ENCODE measurements at regions not wholly inside any gene's neighbourhood (a gene's known extent, or its start where the extent isn't known, plus 50 kb on each side); places are given as distances from the start of the nearest gene placed in this dataset.

DNA sequence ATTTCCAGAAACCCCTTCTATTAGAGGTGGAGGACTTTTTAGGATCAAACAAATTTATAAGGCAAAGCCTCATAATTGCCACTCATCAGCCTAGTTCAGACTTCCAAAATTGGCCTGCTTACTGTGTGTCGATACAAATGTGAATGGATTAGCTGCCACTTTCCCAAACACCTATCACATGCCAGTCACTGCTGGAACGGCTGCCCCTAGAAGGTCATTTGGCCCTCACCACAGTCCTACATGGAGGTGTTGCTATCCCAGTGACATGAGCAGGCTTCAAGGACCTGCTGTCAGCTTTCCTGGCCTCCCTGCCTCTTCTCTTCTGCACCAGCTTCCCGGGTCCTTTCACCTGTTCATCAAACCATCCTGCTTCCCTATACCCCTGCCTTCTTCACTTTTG is 279.2 kb upstream of the SKOR2 start:
- DNase-seq, result no peak

DNA sequence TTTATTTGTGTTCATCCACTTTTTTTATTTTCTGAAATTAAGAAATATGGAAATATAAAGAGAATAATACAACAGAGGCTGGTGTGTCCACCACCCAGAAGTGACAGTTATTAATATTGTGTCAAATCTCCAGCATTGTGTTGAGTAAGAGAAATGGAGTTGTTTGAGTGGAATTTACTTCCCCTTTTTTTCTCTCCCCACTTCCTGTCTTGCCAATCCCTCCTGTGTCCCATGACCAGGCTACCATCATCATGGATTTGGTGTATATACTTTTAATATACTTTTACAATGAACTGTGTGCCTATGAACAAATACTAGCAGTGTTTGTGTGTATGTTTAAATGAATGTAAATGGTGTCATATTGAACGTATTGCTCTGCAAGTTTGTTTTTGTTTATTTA is 276.9 kb upstream of the SKOR2 start:
- no peak for DNase-seq

DNA sequence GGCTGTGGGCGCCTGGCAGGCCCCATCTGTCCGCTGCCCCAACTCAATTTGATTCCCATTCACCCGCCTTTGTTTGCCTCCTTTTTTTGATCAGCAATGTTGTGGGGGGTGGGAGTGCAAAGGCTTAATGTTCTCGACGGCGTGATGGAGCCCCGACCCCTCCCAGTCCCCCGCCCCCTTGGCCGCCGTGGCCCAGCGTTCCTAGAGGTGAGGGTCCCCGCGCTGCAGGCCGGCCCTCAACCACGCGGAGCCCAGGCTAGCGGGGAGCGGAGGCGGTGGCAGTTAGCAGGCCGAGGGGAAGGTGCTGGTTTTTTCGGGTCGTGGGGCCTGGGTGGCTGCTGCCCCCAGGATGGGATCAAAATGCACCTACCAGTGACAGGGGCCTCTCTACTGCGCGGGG is 274.7 kb upstream of the SKOR2 start:
- DNase-seq, result no peak

DNA sequence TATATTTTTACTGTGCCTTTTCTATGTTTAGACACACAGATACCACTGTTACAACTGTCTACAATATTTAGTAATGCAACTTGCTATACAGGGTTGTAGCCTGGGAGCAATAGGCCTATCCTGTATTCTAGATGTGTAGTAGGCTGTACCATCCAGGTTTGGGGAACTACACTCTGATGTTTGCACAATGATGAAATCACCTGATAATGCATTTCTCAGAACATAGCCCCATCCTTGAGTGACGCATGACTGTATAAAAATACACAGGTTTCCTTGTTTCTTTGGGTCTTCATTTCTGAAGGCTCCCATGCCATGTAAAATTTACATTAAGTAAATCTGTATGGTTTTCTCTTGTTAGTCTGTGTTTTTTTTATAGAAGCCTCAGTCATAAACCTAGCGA is 270.9 kb upstream of the SKOR2 start:
- DNase-seq, result no peak

DNA sequence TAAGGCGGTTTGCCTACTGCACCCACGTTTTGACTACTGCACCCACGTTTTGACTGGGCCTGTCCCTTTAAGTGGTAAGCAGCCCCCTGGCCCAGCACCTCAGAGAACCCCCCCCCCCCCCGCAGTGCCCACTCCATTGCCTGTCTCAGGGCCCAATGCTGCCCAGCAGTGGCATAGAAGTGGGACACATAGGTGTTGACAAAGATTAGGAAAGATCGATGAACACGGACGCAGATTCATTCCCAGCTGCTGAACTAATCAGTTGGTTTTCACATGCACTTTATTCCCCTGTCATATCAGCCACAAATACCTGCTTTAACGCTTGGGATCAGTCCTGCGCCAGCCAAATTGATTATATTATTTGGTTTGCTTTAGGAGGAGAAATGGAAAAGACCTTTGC is 268.8 kb upstream of the SKOR2 start:
- DNase-seq, result no peak

DNA sequence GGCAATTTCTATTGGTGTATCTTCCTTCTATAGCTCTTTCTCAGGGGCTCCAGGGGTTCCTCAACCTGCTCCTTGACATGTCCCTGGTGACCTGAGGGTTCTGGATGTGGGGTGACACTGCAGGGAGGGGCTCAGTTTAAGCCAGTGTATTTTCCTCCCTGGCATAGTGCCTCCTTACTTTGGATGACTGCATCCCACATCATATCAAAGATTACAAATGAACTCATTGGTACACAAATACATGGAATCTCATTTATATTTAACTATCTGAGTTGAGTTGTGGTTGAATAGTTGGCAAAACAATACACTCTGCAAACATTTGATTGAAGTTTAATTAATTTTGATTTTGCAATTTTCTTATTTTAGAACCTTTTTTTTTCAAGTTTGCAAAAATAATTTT is 268.2 kb upstream of the SKOR2 start:
- DNase-seq, result no peak

DNA sequence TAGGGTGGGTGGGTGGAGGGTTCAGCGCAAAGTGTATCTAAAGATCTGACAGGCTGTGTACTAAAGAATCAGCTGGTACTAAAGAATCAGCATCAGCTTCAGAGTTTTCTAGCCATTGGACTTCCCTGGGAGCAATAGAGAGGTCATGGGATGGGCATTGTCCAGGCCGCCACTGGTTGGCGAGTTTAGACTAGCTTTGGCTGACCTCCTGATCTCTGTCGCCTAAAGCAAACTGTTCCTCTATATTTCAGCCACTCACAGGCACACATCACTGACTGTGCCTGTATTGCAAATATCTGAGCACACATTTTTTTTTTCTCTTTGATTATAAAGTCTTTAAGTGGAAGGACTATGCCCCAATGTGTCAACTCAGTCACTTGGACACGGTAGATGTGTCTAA is 267.8 kb upstream of the SKOR2 start:
- no peak for DNase-seq

DNA sequence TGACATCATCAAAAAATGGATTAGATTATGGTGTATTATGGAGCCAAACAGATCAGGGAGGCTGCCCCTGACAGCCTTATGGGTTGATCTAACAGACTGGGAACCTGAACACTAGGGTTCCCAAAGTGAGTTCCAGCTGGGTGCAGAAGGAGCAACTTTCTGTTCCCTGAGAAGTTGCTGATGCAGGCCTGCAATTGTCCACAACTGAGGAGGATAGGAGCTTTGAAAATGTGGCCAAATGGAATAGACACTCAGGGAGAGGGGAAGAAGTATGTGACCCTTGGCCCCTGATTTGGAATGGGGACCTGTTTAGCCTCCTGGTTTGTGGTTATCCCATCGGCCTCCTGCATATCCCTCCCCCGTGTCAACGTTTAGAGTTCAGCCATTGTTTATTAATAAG is 262.2 kb upstream of the SKOR2 start:
- no peak for DNase-seq

DNA sequence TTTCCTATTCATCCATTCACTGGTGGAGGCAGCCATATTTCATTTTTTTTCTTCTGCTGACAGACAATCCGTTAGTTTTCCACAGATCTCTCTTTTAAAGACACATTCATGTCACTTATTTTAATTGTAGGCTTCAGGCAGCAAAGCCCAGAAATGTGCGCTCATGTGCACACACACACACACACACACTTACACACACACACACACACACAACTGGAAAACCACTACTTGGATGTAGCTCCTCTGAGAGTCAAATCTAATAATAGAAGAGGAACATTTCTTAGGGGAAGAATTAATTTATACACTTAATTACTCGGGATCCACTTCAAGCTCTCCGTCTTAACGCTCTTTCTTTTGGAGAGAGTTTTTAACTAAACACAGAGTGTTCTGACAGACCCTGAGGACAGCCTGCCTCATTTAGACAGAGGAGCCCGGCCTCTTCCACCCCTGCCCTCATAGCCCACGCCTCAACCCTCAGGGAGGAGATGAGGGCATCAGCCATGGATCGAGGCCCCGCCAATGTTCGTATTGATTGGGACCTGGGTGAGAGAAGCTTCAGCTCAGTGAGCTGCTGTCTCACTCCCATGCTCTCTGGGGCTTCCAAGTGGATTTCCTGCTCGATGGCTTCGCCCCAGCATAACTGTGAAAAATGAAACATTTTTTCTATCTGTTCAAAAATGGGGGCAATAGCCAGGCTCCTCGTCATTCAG is 261.4 kb upstream of the SKOR2 start:
- no peak for DNase-seq

DNA sequence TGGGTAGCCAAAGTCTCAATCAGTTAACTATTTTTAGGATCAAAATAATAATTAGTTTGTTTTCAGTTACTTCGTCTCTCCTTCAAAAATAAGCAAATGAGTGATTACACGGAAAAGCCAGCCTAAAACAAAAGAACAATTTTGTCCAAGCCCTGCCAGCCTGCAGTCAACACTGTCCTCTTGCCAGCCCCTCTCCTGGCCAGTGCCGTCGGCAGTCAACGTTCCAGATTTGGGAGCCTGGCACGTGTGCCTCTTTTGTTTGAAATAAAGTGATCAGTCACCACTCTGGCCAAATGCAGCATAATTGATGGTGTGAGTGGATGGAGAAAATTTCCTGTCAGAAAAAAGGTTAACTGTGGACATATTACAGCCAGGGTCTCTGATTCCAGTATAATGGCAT is 260.6 kb upstream of the SKOR2 start:
- DNase-seq, result no peak

DNA sequence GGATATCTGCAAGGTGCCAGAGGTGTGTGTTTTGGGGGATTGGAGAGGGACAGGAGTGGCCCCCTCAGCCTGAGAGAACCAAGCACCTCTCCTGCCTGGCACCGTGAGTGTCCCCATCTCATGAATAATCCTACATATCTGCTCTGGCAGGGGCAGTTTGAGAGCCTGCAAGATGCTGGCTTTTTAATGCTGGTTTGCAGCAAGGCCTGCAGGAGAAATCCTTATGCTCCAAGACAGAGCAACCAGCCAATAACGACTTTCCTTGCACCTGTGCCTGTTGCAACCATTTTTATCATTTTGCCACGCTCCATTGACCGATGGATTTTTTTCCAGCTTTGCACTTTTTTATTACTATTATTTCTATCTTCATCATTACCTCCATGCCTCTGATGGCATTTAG is 259.4 kb upstream of the SKOR2 start:
- DNase-seq, result no peak

DNA sequence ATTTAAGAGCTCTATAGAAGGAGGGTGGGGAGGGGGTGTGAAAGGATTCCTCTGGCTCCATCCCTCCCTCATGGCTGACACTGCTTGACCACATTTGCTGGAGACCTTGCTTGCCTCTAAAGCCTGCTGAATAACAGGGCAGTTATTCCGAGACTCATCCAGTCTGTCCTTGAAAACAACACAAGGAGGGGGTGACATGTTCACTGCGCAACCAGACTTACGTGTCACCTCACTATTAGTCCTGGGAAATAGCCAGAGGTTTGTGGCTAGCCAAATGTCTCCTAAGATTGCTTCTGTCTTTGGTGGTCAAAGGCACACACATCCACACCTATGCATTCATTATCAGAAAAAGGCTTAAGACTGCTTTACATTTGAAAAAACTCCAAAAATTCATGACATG is 256.2 kb upstream of the SKOR2 start:
- no peak for DNase-seq

DNA sequence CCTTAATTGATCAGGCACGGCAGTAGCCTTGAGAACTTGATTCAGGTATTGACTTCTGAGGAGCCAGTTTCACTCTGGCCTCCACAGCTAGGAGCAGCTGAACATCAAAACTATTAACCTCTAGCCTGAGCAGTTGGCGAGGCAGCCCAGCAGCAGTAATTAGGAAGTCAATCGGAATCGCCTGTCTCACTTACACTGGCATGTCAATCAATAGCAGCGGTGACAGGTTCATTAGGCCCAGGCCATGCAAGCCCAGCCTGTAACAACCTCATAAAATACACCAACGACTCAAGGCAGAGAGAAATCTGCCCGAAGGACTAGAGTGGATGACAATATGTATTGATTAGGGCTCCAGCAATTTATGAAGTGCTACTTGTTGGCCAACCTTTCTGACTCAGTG is 255.4 kb upstream of the SKOR2 start:
- no peak for DNase-seq

DNA sequence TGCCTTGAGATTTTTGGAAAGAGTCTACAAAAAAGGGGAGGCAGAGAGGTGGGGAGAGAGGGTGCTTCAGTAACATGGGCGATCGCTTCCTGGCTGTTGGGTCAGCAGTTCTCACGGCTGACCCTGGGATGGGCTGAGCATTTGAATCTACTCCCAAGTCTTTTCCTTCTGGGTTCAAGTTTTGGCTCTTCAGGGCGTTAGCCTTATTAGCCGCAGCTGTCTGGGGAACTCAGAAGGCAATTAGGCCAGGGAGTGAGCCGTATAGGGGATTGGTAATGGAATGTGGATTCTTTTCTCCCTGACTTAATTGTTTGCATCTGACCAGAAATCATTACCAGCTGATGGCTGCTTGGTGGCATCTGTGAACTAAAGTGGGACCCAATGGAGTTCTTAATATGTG is 250.5 kb upstream of the SKOR2 start:
- DNase-seq, result no peak

DNA sequence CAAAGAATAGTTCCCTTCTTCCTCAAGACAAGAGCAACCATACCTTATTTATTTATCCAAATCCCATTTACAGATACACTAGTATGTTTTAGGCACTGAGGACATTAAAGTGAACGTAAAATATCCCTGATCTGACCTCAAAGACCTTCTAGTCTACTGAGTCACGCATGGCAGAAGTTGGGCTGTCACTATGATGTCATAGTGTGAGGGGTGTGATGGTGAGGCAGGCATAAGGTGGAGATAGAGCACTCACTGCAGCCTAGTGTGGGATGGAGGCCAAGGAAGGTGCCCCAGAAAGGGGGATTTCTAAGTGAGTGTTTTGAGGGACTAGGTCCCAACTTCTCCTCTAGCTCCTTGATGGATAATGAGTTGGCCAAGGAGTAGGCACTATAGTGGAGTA is 249.5 kb upstream of the SKOR2 start:
- DNase-seq, result no peak

DNA sequence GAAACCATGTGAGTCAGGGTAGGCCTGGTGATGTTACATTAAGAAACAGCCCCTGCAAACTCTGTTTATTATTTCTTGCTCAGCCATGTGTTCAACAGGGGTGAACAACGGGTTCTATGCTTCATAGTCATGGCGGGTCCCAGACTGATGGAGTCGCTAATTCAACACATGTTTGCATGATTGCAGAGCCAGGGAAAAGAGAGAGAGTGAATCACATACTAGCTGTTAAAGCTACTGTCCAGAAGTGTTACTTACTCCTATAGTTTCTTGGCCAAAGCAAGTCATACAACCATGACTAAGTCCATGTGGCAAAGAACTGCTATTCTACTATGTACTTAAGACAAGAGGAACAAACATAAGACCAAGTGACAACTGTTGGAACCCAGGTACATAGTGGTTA is 241.2 kb upstream of the SKOR2 start:
- no peak for DNase-seq

DNA sequence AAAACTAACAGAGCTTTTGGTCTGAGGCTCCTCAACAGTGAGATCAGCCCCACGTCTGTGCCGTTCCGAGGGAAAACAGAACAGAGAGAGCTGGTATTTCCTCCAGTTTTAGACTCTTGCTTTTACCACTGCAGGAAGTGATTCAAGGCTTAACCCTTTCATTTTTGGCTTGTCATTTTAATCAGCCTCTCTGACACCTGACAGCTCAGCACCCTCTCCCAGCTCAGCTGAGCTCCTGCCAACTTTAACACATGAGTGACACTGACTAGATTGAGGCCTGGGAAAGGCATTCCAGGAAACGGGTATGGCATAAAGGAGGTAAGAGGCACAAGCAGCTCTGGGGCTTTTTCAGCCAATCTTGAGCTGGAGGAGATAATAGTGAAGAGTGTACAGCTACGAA is 239.4 kb upstream of the SKOR2 start:
- no peak for DNase-seq

DNA sequence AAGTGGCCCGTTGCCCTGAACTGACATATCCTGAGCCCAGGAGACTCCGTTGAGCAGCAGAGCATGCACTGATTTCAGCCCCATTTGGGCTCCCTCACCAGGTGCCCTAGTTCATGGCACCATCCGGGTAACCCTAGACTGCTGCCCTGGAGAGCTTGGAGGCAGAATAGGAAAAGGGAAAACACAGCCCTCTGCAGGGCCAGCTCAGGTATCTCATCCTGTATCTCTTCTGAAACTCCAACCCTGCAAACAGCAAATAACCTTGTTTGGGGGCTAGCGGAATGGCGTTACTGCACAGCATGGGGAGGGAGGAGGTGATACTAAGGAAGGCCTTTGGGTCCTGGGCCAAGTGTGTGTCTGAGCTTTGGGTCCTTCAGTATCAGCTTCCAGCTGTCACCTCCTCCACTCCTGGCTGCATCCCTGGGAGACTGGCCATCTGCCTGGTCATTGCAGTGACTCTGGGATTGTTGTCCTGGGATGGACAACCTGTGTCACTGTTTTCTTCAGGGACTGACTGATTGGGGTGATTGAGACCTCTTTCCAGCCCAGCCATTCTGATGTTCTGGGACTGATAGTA is 233.8 kb upstream of the SKOR2 start:
- no peak for DNase-seq

DNA sequence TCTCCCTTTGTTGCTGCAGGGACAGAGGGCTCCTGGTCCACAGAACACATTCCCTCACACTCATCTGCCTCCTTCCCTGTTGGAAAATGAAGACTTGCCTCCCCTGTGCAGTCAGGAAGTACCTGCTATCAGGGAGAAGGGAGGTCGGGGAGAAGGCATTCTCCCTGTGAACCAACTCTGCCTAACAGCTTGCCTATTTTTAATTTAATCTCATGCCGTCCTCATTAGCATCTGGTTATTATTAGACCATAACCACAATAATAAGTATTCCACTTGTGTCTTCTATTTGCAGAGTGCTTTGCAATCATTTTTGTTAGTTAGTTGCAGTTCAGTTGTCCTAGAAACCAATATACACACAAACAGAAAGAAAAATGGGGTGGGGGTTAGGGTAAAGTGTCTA is 232.6 kb upstream of the SKOR2 start:
- no peak for DNase-seq

DNA sequence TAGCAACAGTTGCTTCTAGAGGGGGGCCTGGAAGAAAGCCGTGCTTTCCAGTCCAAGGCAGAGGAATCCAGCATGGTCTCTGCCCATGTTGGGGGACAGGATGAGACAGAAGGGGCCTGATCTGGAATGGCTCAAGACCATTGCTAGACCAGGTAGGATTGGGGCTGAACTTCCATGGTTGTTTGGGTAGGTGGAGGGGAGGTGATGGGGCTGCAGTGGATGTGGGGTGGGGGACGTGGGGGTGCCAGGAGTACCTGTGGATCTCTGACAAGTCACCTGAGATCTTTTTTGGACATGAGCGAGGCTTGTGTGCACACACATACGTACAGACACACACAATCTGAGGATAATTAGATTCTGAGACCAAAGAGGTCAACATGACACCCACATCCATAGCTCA is 228.7 kb upstream of the SKOR2 start:
- no peak for DNase-seq

DNA sequence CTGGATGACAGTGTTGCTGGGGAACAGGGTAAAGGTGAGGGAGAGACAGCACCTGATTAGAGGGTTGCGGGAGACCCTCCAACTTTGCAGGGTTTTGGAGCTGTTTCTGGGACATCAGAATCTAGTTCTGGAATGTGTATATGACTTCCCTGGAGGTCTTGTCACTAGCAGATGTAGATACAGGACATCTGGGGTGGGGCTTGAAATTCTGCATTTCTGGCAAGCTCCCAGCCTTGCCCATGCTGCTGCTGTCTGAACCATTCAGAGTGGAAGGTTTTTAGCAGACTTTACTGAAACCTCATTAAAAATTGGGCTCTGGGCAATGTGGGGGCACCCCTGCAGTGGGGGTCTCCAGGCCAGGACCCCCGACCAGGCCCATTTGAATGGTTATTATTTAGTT is 220.3 kb upstream of the SKOR2 start:
- no peak for DNase-seq

DNA sequence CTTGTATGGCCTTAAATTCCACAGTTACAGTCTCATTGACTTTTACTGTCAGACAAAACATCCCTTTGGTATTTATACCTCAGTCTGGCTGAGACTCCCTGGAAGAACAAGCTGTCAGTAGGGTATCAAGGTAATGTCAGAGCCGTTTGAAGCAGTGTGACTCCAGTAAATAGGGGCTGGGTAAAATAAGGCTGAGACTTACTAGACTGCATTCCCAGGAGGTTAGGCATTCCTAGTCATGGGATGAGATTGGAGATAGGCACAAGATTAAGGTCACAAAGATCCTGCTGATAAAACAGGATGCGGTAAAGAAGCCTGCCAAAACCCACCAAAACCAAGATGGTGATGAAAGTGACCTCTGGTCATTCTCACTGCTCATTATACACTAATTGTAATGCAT is 219.5 kb upstream of the SKOR2 start:
- DNase-seq, result no peak

DNA sequence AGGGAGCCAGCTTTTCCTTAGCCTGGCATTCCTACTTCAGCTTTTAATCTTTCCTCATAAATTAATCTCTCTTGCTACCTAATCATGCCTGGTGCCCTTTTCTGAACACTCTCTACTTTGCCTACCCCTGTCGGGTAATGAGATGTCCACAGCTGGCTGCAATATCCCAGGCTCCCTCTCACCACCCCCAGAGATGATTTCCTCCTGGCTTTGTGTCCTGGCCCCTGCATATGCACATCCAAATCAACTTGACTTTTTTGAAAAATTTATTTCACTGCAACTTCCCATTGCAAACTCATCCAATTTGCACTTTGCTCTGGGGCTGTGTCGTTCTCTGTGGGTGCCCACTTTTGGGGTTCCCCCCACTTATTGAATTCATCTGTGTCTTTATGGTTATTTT is 218.1 kb upstream of the SKOR2 start:
- DNase-seq, result no peak

DNA sequence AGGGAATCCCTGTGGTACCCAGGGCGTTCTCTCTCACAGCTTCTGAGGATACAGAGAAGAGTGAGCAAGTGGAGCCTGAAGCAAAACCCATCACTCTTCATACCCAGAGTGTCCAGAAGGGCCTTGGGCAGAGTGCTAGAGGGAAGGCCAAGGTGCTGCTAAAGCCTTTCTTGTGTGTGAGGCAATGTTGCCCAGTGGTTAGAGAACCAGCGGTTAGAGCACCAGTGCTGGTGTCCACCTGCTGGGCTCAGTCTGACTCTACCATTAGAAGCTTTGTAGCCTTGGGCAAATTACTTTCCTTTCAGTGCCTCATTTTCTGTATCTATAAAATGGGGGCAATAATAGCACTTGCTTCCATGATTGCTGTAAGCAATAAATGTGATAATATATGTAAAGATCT is 210.5 kb upstream of the SKOR2 start:
- no peak for DNase-seq

DNA sequence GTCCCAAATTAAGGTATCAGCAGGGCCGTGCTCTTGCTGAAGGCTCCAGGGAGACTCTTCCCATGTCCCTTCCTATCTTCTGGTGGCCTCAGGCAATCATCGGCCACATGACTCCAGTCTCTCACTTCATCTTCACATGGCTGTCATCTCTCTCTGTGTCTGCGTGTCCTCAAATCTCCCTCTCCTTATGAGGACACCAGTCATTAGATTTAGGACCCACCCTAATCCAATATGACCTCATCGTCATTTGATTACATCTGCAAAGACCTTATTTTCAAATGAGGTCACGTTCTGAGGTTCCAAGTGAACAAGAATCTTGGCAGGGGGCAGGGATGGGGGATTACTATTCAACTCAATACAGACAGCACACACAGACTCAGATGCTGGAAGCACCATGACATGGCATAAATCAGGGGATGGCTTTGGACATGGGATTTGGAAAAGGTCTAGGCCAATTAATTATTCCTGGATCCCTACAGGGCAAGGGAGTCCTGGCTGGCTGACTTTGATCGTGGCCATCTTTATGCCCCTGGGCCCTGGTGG is 210.0 kb upstream of the SKOR2 start:
- no peak for DNase-seq
